NOMO-1 treated with DMSO at 0.1 percent for 48 hours (cell line): ENCODE measurements at regions not wholly inside any gene's neighbourhood (a gene's known extent, or its start where the extent isn't known, plus 50 kb on each side); places are given as distances from the start of the nearest gene placed in this dataset.
"Not testable (repeated sequence)": the region's sequence is repeated elsewhere in the genome, so short reads cannot be mapped to it uniquely, and the experiment has no call there.

ENCODE experiments used
- DNase-seq: peaks from one replicate; lab custom pipeline; 2025; ENCODE audit not compliant: unreplicated experiment; lab: John Stamatoyannopoulos, UW

GRCh38 chr18:34522603-34523002 lies 187.5 kb upstream of the DTNA start:
- DNase-seq, result no peak

- DNase-seq, result no peak
Measured at GRCh38 chr18:34525244-34525643, 184.9 kb upstream of the DTNA start.

- no peak for DNase-seq
Measured at GRCh38 chr18:34528177-34528576, 181.9 kb upstream of the DTNA start.

GRCh38 chr18:34529358-34530335 lies 180.5 kb upstream of the DTNA start:
- no peak for DNase-seq

- no peak for DNase-seq
Measured at GRCh38 chr18:34531110-34531509, 179.0 kb upstream of the DTNA start.

GRCh38 chr18:34534642-34535041 lies 175.5 kb upstream of the DTNA start:
- DNase-seq, result not testable (repeated sequence)

GRCh38 chr18:34540897-34541296 lies 169.2 kb upstream of the DTNA start:
- DNase-seq, result no peak

GRCh38 chr18:34542625-34543024 lies 167.5 kb upstream of the DTNA start:
- DNase-seq, result no peak

- no peak for DNase-seq
Measured at GRCh38 chr18:34543356-34543755, 166.7 kb upstream of the DTNA start.

GRCh38 chr18:34543945-34544344 lies 166.2 kb upstream of the DTNA start:
- DNase-seq, result no peak

GRCh38 chr18:34544930-34545329 lies 165.2 kb upstream of the DTNA start:
- DNase-seq, result no peak

GRCh38 chr18:34548120-34548972 lies 161.8 kb upstream of the DTNA start:
- no peak for DNase-seq

GRCh38 chr18:34548973-34549294 lies 161.2 kb upstream of the DTNA start:
- no peak for DNase-seq

- no peak for DNase-seq
Measured at GRCh38 chr18:34549367-34549766, 160.7 kb upstream of the DTNA start.

GRCh38 chr18:34550156-34550555 lies 159.9 kb upstream of the DTNA start:
- no peak for DNase-seq

GRCh38 chr18:34550902-34551301 lies 159.2 kb upstream of the DTNA start:
- DNase-seq, result no peak

GRCh38 chr18:34551824-34552223 lies 158.3 kb upstream of the DTNA start:
- no peak for DNase-seq

- peak; percentile 67 for DNase-seq
Measured at GRCh38 chr18:34562252-34562870, 147.7 kb upstream of the DTNA start.

GRCh38 chr18:34567857-34568256 lies 142.2 kb upstream of the DTNA start:
- peak; percentile 16 for DNase-seq

- DNase-seq, result no peak
Measured at GRCh38 chr18:34576622-34577021, 133.5 kb upstream of the DTNA start.

GRCh38 chr18:34583895-34584294 lies 126.2 kb upstream of the DTNA start:
- DNase-seq, result no peak

- no peak for DNase-seq
Measured at GRCh38 chr18:34590503-34590902, 119.6 kb upstream of the DTNA start.
